NCI-H345 treated with DMSO at 0.1 percent for 48 hours (cell line): ENCODE measurements at regions not wholly inside any gene's neighbourhood (a gene's known extent, or its start where the extent isn't known, plus 50 kb on each side); places are given as distances from the start of the nearest gene placed in this dataset.
"Not testable (repeated sequence)": the region's sequence is repeated elsewhere in the genome, so short reads cannot be mapped to it uniquely, and the experiment has no call there.

Experiments
- DNase-seq: peaks from one replicate; lab custom pipeline; 2025; ENCODE audit not compliant: unreplicated experiment; lab: John Stamatoyannopoulos, UW

- no peak for DNase-seq
These were observed 902.9 kb upstream of the LRRN3 start for GRCh38 chr7:110187877-110188554.

GRCh38 chr7:110204527-110204926, 886.4 kb upstream of the LRRN3 start:
- no peak for DNase-seq

- no peak for DNase-seq
These were observed 885.0 kb upstream of the LRRN3 start for GRCh38 chr7:110205899-110206298.

- no peak for DNase-seq
These were observed 881.0 kb upstream of the LRRN3 start for GRCh38 chr7:110209884-110210283.

DNA sequence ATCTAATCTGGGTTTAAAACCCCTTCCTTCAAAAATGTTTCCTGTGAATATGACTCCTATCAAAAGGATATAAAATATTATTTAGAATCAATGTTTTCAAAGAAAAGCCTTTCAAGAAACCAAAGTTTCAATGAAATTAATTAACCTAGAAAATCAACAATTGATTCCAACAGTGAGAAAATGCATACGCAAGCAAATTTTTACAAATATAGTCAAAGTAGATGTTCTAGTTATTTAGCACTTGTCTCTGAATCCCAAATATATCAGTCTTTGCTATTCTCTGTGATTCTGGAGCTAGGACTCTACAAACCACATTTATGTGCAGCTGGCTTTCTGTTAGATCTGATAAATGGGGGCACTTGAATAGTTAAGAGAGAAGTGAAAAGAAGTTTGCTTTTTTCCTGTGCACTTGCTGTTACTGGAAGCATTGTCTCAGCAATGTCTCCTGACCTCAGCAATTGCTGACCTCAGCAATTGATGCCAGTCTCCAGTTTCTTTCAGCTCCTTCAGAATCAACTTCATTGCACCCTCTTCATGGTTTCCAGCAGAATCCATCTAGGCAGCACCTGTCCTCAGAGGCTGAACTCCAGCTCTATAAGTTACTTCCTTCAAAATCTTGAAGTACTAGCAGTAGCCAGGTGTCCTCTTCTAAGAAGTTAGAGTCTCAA, 879.9 kb upstream of the LRRN3 start:
- DNase-seq: no peak

- DNase-seq: no peak
These were observed 866.3 kb upstream of the LRRN3 start for GRCh38 chr7:110224643-110225042.

- no peak for DNase-seq
These were observed 844.8 kb upstream of the LRRN3 start for GRCh38 chr7:110246118-110246517.

GRCh38 chr7:110253093-110253492, 837.8 kb upstream of the LRRN3 start:
- no peak for DNase-seq

DNA sequence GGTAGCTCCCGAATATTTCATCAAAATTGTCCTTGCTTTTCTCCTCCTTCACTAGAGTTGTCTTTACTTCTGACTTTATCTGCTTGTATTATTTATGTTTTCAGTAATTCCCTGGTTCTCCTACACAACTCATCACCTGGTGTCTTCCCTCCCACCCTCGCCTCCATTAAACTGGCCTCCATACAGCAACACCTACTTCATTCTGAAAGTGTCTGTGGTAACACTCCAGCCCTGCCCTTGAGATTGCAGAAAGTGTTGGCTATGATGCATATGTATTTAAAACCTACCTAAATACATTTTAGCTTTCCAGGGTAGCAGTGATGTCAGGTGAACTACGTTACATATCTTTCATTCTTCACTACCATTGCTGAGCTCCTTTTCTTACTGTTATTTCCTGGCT, 833.3 kb upstream of the LRRN3 start:
- DNase-seq: no peak

GRCh38 chr7:110262251-110262650, 828.7 kb upstream of the LRRN3 start:
- DNase-seq: no peak

GRCh38 chr7:110264288-110264687, 826.6 kb upstream of the LRRN3 start:
- no peak for DNase-seq

- no peak for DNase-seq
These were observed 809.6 kb upstream of the LRRN3 start for GRCh38 chr7:110281362-110281761.

DNA sequence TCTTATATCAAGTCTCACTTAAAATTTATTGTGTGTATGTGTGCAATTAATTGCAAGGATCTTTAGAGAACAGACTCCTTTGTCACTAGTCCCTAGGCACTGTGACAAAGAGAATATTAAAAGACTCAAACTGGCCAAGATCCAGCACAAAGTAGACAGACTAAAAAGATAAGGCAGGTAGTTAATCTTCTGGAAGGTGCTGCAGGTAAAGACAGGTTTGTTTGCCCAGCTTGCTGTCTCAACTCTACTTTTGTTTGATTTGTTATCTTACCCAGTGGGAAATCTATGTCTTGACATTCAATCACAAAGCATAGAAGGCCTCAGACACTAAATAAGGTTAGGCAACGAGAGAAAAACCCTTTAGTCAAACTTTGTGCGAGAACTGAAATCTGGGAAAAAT, 807.9 kb upstream of the LRRN3 start:
- no peak for DNase-seq

GRCh38 chr7:110291430-110291829, 799.5 kb upstream of the LRRN3 start:
- no peak for DNase-seq

DNA sequence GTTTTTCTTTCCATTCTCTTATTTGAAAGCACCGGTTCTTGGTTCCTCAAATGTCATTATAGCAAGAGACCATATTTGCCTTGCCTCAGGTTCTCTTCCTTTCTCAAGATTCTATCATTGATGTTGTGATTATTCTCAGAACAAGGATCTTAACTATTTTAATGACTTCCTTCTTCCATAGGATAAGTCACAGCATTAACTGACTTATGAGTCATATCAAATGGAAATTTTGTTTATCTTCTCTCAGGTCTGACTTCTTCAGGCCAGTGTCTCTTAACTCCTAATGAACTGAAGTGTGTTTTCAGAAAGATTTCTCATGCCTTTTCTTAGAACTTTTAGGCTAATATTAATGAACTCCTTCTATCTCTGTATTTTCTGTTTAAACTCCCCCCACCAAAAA, 794.6 kb upstream of the LRRN3 start:
- DNase-seq: no peak

DNA sequence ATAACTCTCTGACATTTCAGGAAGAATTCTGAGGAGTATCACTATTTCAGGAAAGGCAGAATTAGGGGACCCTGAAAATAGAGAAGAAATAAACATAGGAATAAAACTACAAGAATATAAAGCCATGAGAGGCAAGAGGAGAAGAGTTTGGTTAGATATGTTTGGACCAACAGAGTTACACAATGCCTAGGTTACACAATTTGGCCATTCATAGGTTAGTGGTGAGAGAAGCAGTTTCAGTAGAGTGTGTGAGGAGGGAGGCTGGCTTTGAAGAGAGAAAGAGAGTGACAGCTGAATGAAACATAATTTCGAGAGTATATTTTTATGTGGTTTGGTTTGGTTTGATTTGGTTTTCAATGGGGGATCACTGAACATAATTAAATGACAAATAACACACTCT, 783.2 kb upstream of the LRRN3 start:
- no peak for DNase-seq

- DNase-seq: no peak
These were observed 782.1 kb upstream of the LRRN3 start for GRCh38 chr7:110308791-110309190.

DNA sequence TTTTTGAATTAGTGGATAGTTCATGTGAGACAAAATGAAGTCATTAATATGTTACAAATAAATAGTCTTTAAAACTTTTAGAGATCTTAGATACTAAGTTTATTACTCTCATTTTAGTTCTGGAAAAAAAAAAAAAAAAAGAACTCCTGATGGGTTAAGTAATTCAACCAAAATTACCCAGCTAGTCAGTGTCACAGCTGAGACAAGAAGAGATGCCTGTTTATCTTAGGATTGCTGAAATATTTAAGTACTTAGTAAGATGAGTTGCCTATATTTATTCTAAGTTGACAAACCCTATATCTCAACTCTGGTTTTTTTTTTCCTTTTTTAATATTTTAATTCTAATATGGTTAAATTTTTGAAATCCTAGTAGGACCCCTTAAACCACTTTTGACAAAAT, 781.0 kb upstream of the LRRN3 start:
- no peak for DNase-seq

- no peak for DNase-seq
These were observed 779.4 kb upstream of the LRRN3 start for GRCh38 chr7:110311556-110311955.

DNA sequence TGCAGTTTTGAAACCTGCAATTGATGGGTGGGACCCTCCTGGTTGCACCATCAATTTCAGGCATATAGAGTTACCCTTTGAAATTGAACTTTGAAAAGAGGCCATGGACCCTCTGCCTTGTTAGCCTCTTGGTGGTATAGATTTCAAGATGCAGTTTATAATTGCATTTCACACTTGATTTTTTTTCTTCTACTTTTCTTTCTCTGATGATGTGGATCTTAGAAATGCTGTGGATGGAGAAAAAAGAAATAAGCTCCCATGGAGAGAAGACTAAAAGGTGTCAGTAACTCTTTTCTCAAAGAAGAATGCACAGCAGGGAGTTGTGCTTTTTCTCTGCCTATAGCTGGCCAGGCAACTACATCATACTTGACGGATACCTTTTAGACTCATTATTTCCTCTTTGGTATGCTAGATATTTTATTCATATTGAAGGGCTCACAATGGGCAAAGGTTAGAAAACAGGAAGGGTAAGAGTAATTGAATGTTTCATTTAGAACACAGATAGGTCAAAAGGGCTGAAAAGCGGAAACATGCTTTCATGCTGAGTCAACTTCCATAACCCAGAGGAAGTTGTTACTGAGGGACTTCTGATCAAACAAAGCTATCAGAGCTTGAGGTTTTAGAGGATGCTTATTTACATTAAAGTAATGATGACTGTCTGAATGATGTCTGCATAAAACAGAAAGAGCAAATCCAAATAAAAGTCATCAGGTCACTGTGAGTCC, 773.2 kb upstream of the LRRN3 start:
- DNase-seq: no peak

GRCh38 chr7:110320285-110320684, 770.6 kb upstream of the LRRN3 start:
- DNase-seq: not testable (repeated sequence)

DNA sequence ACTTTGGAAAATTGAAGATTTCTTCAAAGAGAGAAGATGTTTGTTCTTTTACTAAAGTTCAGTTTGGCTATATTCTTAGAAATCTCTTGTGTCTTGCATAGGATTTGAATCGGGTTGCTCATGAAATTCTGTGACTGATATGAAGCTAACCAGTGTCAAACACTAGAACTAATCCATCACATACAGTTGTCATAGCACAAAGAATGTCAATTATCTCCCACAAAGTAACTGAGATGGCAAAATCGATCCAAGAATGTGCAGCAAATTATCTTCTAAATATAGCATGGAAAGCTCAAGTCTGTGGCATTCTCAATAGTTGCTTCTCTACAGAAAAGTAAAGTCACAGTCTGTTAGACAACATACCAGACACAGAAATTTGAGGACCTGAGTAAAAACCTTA, 768.1 kb upstream of the LRRN3 start:
- DNase-seq: no peak
